ENCODE measurements at regions not wholly inside any gene's neighbourhood (a gene's known extent, or its start where the extent isn't known, plus 50 kb on each side); places are given as distances from the start of the nearest gene placed in this dataset.

DNA sequence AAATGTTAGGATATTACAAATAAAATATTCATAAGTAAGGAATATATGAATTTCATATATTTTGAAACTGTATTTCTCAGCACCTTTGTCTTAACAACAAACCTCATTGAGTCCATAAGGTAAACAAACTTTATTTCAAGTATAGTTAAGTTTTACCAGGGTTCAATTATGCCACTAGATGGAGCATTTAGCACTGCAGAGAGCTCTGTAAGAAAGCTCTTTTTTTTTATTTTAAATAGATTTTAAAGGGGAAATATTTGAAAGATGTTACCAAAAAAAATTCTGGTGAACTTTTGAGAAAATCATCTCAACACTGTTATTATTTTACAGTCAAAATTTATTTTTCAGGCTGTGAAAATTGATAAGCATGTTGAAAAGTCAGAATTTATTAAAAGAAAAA, 955.2 kb upstream of the EYS start:
- TF ChIP-seq JUN (IDR thresholded peaks at IDR 0.05; ENCODE audit: low read depth, low read length) (no peak), SIN3A (conservative IDR thresholded peaks at IDR 0.05 in 1 of 2, IDR thresholded peaks at IDR 0.05 in 1 of 2; ENCODE audit: low read depth in 1 of 2, low read length in 2 of 2) (no peak), RAD21 (IDR thresholded peaks at IDR 0.05 in 1 of 2, conservative IDR thresholded peaks at IDR 0.05 in 1 of 2; ENCODE audit: low read depth in 2 of 2, low read length in 2 of 2) (peak; percentile 38 to 55; a peak in 3 of 4 replicates), EP300 (IDR thresholded peaks at IDR 0.05; ENCODE audit: borderline replicate concordance in 1 of 2, low read depth in 2 of 2, low read length in 2 of 2) (no peak), TEAD4 (IDR thresholded peaks at IDR 0.05; ENCODE audit: low read depth, low read length) (no peak), BCL11A (IDR thresholded peaks at IDR 0.05; ENCODE audit: low read depth in 2 of 2, low read length in 2 of 2) (no peak), GABPA (IDR thresholded peaks at IDR 0.05; ENCODE audit: borderline replicate concordance, insufficient read depth, low read length) (no peak), EZH2 (IDR thresholded peaks at IDR 0.05; ENCODE audit: low read depth, low read length, severe bottlenecking) (no peak), POLR2A (IDR thresholded peaks at IDR 0.05; ENCODE audit: control extremely low read depth in 1 of 2, low read depth in 2 of 2, low read length in 2 of 2) (no peak), POLR2AphosphoS5 (IDR thresholded peaks at IDR 0.05; ENCODE audit: low read depth, low read length) (no peak)
- TF ChIP-seq, protein P1, sequence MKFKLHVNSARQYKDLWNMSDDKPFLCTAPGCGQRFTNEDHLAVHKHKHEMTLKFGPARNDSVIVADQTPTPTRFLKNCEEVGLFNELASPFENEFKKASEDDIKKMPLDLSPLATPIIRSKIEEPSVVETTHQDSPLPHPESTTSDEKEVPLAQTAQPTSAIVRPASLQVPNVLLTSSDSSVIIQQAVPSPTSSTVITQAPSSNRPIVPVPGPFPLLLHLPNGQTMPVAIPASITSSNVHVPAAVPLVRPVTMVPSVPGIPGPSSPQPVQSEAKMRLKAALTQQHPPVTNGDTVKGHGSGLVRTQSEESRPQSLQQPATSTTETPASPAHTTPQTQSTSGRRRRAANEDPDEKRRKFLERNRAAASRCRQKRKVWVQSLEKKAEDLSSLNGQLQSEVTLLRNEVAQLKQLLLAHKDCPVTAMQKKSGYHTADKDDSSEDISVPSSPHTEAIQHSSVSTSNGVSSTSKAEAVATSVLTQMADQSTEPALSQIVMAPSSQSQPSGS (IDR thresholded peaks at IDR 0.05; ENCODE audit: low read length), result no peak

All from H1 (cell line).